ENCODE measurements at regions not wholly inside any gene's neighbourhood (a gene's known extent, or its start where the extent isn't known, plus 50 kb on each side); places are given as distances from the start of the nearest gene placed in this dataset.

GRCh38 chr4:116469582-116469981 lies 615.8 kb downstream of the TRAM1L1 start (continued):
- TF ChIP-seq ZNF280D (CRISPR knock-in tag; IDR thresholded peaks at IDR 0.05) (no peak), NCOR1 (IDR thresholded peaks at IDR 0.05; ENCODE audit: borderline replicate concordance, low read length) (no peak), ZNF253 (CRISPR knock-in tag; IDR thresholded peaks at IDR 0.05; ENCODE audit: borderline replicate concordance) (no peak), IRX3 (CRISPR knock-in tag; IDR thresholded peaks at IDR 0.05; ENCODE audit: borderline replicate concordance, low read depth) (no peak), ZNF737 (CRISPR knock-in tag; IDR thresholded peaks at IDR 0.05; ENCODE audit: borderline replicate concordance) (no peak), SIX4 (CRISPR knock-in tag; IDR thresholded peaks at IDR 0.05) (no peak)
- TF ChIP-seq, protein P1, sequence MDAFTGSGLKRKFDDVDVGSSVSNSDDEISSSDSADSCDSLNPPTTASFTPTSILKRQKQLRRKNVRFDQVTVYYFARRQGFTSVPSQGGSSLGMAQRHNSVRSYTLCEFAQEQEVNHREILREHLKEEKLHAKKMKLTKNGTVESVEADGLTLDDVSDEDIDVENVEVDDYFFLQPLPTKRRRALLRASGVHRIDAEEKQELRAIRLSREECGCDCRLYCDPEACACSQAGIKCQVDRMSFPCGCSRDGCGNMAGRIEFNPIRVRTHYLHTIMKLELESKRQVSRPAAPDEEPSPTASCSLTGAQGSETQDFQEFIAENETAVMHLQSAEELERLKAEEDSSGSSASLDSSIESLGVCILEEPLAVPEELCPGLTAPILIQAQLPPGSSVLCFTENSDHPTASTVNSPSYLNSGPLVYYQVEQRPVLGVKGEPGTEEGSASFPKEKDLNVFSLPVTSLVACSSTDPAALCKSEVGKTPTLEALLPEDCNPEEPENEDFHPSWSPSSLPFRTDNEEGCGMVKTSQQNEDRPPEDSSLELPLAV (CRISPR knock-in tag; conservative IDR thresholded peaks at IDR 0.05; ENCODE audit: low read depth) = no peak

GRCh38 chr4:116453127-116453526 lies 632.2 kb downstream of the TRAM1L1 start:
- intact Hi-C loops (cut with micrococcal nuclease; ENCODE audit: unreplicated experiment) (no loop called here), in situ Hi-C loops (cut with HindIII; ENCODE audit: extremely low pct_ligation_motif_present, low pct_unique_long_range_greater_than_20kb) (no loop called here)
- no TSS peak for BruUV-seq (replicated peaks)
- H3K79me2 ChIP-seq (ENCODE audit: insufficient read depth, low read length) = no peaks in the 10 kb centered on the region
- no peaks in the 10 kb centered on the region for H3K27me3 ChIP-seq (ENCODE audit: control insufficient read depth in 1 of 2, insufficient read depth in 2 of 2, low read length in 2 of 2)
- FAIRE-seq (no peak), DNase-seq (ENCODE audit: low spot score) (no peak), ATAC-seq (no peak)
- H3K9me3 ChIP-seq (ENCODE audit: low read length) = no peaks in the 10 kb centered on the region
- no peak overlapping the region for H3K9ac ChIP-seq (ENCODE audit: insufficient read depth, low read depth, low read length)
- no peak overlapping the region for H3K4me3 ChIP-seq (replicated peaks in 1 of 3; ENCODE audit: insufficient read depth in 1 of 3, low read depth in 2 of 3, low read length in 3 of 3)
- H3K4me2 ChIP-seq (ENCODE audit: low read depth, low read length) = no peak overlapping the region
- H4K20me1 ChIP-seq (ENCODE audit: insufficient read depth, low read length) = no peaks in the 10 kb centered on the region
- no peaks in the 10 kb centered on the region for H3K36me3 ChIP-seq (replicated peaks in 1 of 2; ENCODE audit: control insufficient read depth in 1 of 2, insufficient read depth in 2 of 2, low read length in 2 of 2)
- TF ChIP-seq SUZ12 (IDR thresholded peaks at IDR 0.05; ENCODE audit: low read depth, low read length) = no peak
- TF ChIP-seq SP5 (CRISPR knock-in tag; IDR thresholded peaks at IDR 0.05; ENCODE audit: borderline replicate concordance, low read depth) = no peak
- TF ChIP-seq, protein P2, sequence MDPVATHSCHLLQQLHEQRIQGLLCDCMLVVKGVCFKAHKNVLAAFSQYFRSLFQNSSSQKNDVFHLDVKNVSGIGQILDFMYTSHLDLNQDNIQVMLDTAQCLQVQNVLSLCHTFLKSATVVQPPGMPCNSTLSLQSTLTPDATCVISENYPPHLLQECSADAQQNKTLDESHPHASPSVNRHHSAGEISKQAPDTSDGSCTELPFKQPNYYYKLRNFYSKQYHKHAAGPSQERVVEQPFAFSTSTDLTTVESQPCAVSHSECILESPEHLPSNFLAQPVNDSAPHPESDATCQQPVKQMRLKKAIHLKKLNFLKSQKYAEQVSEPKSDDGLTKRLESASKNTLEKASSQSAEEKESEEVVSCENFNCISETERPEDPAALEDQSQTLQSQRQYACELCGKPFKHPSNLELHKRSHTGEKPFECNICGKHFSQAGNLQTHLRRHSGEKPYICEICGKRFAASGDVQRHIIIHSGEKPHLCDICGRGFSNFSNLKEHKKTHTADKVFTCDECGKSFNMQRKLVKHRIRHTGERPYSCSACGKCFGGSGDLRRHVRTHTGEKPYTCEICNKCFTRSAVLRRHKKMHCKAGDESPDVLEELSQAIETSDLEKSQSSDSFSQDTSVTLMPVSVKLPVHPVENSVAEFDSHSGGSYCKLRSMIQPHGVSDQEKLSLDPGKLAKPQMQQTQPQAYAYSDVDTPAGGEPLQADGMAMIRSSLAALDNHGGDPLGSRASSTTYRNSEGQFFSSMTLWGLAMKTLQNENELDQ (CRISPR knock-in tag; IDR thresholded peaks at IDR 0.05; ENCODE audit: borderline replicate concordance) = no peak
- peak; percentile 57; the same call in 1 of the 2 replicates for TF ChIP-seq ZNF263 (CRISPR knock-in tag; IDR thresholded peaks at IDR 0.05)
- no peak for TF ChIP-seq SATB2 (CRISPR knock-in tag; IDR thresholded peaks at IDR 0.05)
- POLR2A ChIA-PET = no interaction called here
- no peak overlapping the region for H2AFZ ChIP-seq (ENCODE audit: low read length)
- no peak overlapping the region for H3K27ac ChIP-seq (ENCODE audit: extremely low read length, insufficient read depth, low read length)
- no peaks in the 10 kb centered on the region for H3K4me1 ChIP-seq (ENCODE audit: insufficient read depth, low read length)
- WGBS (ENCODE audit: low lambda C conversion rate) = 32% methylated on average over 13 of the region's 19 CpGs
- CTCF ChIA-PET (ENCODE audit: low intra/inter-chr PET ratio, low total read pairs) = no interaction called here

All from HepG2 (cell line).